NCI-H1417 (cell line): ENCODE measurements at regions not wholly inside any gene's neighbourhood (a gene's known extent, or its start where the extent isn't known, plus 50 kb on each side); places are given as distances from the start of the nearest gene placed in this dataset.
"Not testable (repeated sequence)": the region's sequence is repeated elsewhere in the genome, so short reads cannot be mapped to it uniquely, and the experiment has no call there.

ENCODE experiments used
- DNase-seq, 3 experiments: peaks; one replicate each; lab custom pipeline; 2025; lab: John Stamatoyannopoulos, UW

- DNase-seq, result no peak
Measured at GRCh38 chr6:14458669-14459266, 341.2 kb downstream of the CD83 start.

GRCh38 chr6:14459315-14459714 is 341.7 kb downstream of the CD83 start:
- no peak for DNase-seq

- DNase-seq, result no peak
Measured at GRCh38 chr6:14460556-14460955, 343.0 kb downstream of the CD83 start.

- no peak for DNase-seq
Measured at GRCh38 chr6:14462135-14462534, 344.6 kb downstream of the CD83 start.

- DNase-seq, result no peak
Measured at GRCh38 chr6:14462566-14462965, 345.0 kb downstream of the CD83 start.

GRCh38 chr6:14463110-14463509 is 345.5 kb downstream of the CD83 start:
- DNase-seq, result no peak

GRCh38 chr6:14464055-14464454 is 346.5 kb downstream of the CD83 start:
- DNase-seq, result no peak

- DNase-seq, result no peak
Measured at GRCh38 chr6:14464716-14465115, 347.1 kb downstream of the CD83 start.

- no peak for DNase-seq
Measured at GRCh38 chr6:14466278-14466677, 348.7 kb downstream of the CD83 start.

- DNase-seq, result no peak
Measured at GRCh38 chr6:14467591-14467990, 350.0 kb downstream of the CD83 start.

GRCh38 chr6:14468647-14469321 is 351.2 kb downstream of the CD83 start:
- no peak for DNase-seq

- DNase-seq, result no peak
Measured at GRCh38 chr6:14470101-14470500, 352.5 kb downstream of the CD83 start.

GRCh38 chr6:14470671-14471070 is 353.1 kb downstream of the CD83 start:
- no peak for DNase-seq

GRCh38 chr6:14472255-14472985 is 354.8 kb downstream of the CD83 start:
- DNase-seq, result no peak

- DNase-seq, result no peak
Measured at GRCh38 chr6:14472986-14473337, 355.4 kb downstream of the CD83 start.

GRCh38 chr6:14474816-14475215 is 357.2 kb downstream of the CD83 start:
- no peak for DNase-seq

GRCh38 chr6:14475306-14475705 is 357.7 kb downstream of the CD83 start:
- DNase-seq, result no peak

GRCh38 chr6:14476793-14477531 is 359.4 kb downstream of the CD83 start:
- DNase-seq, result peak in 1 of 3 experiments; percentile 23

- no peak for DNase-seq
Measured at GRCh38 chr6:14477559-14477958, 360.0 kb downstream of the CD83 start.

GRCh38 chr6:14478381-14479225 is 361.0 kb downstream of the CD83 start:
- no peak for DNase-seq

- DNase-seq, result not testable (repeated sequence)
Measured at GRCh38 chr6:14481946-14482345, 364.4 kb downstream of the CD83 start.

- DNase-seq, result no peak
Measured at GRCh38 chr6:14487625-14488024, 370.1 kb downstream of the CD83 start.
